ENCODE measurements at regions not wholly inside any gene's neighbourhood (a gene's known extent, or its start where the extent isn't known, plus 50 kb on each side); places are given as distances from the start of the nearest gene placed in this dataset.

- TF ChIP-seq CTCF (IDR thresholded peaks at IDR 0.05; ENCODE audit: low read depth, low read length) = no peak
- TF ChIP-seq POLR2A (IDR thresholded peaks at IDR 0.05; ENCODE audit: extremely low read depth, insufficient read length) = no peak
- no peak for TF ChIP-seq MAX (IDR thresholded peaks at IDR 0.05; ENCODE audit: low read depth, low read length)
- TF ChIP-seq MYC (IDR thresholded peaks at IDR 0.05; ENCODE audit: low read depth, low read length) = no peak
These were observed 87.3 kb upstream of the UNC5C start for GRCh38 chr4:95636061-95636460.
